Astrocyte of the hippocampus (primary cell): ENCODE measurements at regions not wholly inside any gene's neighbourhood (a gene's known extent, or its start where the extent isn't known, plus 50 kb on each side); places are given as distances from the start of the nearest gene placed in this dataset.

Experiments used
- DNase-seq: peaks from one replicate; pipeline ENCODE4 v3.0.0; 2011; ENCODE audit warnings: low read depth, low spot score

DNA sequence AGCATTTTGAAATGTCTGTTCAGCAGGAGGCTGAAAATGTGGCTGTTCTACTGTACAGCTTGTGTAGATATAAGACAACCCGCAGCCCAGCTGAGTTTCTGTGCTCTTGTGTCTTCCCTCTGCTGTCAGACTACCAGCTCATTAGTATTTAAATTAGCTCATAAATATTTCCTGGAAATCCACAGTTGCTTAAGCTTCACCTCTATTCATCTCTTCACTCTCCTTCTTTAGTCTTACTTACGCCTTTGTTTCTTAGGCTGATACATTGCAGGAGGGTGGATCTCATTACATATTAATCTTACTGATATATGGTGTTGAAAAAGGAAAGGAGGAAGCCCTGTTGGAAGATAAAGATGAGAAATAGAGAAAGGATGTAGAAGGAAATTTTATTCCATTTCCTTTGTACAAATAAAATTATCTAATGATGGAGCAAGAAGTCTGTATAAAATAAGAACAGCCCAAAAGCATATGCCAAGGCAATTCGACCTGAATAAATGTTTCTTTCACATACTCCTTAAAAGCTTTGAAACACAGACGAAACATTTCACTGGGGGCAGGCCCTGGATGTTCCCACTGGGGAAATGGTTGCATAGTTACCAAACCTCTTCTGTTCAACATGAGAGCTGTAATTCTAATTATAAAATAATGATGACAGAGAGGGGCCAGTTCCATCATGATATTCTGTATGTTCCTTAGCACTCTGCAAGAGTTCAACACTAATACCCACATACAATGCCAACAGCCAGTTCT, 111.8 kb upstream of the APC start:
- no peak for DNase-seq

DNA sequence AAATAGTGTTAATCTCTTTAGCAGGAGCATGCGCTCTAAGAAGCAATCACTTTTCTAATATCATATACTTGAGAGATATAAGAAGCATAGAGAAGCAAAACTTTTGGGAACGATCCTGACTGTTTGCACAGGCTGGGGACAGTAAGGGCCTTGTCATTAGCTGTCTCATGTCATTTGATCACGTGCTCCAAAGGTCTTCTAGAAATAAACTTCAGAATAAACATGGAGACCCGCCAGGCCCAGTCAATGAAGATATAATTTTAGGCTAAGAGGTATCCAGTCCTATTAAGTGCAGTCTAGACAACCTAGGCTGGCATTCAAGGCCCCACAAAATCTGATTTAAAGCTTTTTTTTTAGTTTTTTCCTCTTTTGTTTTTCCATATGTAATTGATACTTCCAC, 111.0 kb upstream of the APC start:
- DNase-seq, result no peak

GRCh38 chr5:112628214-112628980, 109.3 kb upstream of the APC start:
- DNase-seq, result peak; percentile 20

GRCh38 chr5:112630246-112631009, 107.3 kb upstream of the APC start:
- no peak for DNase-seq

DNA sequence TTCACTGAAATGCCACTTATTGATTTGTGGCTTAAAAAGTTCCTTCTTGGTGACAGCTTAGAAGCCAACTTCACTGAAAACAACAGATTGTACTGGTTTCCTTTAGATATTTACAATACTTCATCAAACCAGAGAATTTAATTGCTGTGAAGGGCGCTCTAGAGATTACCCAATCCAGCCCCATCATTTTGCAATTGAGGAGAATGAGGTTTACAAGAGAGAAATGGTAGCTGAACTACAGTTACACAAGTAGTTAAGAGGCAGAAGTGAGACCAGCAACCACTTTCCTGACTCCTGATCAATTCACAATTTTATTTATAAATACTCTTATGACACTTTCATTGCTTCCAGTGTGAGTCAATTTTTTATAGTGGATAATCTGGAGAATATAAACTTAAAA, 103.5 kb upstream of the APC start:
- no peak for DNase-seq

GRCh38 chr5:112634796-112635195, 102.9 kb upstream of the APC start:
- no peak for DNase-seq

DNA sequence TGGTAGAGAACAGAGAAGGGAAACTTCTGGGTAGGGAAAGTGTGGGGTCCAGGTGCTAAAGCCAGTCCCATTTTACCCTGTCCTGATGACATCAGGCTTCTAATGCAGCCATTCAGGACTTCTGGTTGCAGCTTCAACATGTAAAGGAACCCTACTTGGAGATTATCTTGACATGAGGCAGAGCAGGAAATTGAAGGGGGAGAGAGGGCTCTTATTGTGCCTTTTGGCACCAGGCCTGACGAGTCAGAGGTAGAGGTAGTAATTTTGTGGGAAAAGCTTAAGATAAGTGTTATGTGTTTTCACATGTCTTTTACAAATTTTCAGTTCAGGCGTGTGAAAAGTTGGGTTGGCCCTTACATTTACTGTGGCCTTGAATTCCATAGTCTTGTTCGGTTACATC, 102.4 kb upstream of the APC start:
- DNase-seq, result no peak

GRCh38 chr5:112635771-112636731, 101.6 kb upstream of the APC start:
- DNase-seq, result no peak

DNA sequence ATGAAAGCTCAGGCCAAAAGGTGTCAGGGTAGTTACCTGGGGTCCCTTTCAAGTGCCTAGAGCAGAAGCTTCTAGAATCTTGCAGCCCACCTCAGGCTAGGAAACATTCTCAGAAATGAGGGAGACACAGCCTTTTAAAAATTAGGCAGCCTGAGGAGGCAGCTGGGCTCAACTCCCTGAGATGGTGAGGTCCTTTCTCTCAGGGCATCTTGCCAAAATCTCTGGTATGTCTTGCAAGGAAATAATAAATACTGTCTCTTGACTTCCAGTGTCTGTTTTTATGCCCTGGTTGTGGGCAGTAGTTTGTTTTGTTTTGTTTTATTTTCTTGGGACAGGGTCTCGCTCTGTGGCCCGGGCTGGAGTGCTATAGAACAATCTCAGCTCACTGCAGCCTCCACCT, 100.9 kb upstream of the APC start:
- DNase-seq, result no peak

DNA sequence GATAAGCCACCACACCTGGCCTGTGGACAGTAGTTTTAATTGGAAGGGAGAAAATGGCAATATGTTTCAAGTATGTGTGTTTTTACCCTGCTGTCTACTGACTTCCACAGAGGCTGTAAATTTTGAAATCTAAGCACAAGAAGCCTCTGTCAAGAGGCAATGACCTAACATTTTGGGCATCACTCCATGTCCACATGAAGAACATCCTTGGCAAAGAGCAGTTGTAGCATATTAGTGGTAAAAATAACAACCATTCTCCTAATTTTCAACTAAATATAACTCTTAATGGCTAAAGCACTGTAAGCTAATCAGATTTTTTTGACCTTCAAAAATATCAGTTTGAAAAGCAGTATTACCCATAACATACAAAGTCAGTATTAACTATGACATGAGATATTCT, 100.3 kb upstream of the APC start:
- no peak for DNase-seq

GRCh38 chr5:112640546-112640945, 97.1 kb upstream of the APC start:
- no peak for DNase-seq

DNA sequence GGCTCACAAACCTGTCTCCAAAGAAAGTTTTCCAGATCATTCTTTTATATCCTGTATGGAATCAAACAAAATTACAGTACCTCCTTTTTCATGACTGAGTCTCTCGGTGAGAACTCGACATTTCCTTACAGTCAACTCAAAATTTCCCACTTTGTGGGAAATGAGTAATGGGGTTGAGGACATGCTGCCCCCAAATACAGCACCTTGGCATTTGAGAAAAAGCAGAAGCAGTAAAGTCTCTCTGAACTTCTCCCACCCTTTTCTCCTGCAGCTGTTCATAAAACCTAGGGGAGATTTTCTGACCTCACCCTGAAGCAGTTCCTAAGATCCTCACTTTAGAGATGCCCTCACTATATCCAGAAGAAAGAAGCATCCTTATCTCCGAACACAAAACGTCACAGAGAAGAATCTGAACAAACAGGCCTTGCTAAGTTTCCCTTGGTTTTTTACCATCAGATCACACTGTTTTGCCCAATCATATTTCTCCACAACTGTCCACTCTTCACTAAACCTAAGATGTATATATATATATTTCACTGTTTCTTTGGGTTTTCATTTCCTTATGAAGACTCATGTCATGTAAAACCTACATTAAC, 96.1 kb upstream of the APC start:
- DNase-seq, result no peak

DNA sequence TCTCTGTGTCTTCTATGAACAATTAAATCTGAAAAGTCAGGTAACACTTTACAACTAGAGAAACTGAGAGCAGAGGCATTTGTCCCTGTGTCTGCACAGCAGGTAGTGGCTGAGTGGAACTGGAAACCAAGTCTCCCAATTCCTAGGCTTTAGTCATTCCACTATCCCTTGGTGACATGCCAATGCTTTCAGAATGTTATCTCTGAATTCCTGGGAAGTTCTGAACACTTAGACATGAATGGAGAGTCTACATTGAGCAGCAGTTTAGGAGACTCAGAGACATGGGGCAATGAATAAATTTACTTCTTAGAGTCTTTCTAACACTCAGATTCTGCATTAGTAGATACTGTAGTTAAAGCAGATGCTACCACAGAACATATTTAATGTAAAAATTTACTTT, 94.8 kb upstream of the APC start:
- peak; percentile 55 for DNase-seq

- no peak for DNase-seq
Measured at GRCh38 chr5:112643339-112643971, 94.2 kb upstream of the APC start.

- no peak for DNase-seq
Measured at GRCh38 chr5:112646139-112646936, 91.3 kb upstream of the APC start.

DNA sequence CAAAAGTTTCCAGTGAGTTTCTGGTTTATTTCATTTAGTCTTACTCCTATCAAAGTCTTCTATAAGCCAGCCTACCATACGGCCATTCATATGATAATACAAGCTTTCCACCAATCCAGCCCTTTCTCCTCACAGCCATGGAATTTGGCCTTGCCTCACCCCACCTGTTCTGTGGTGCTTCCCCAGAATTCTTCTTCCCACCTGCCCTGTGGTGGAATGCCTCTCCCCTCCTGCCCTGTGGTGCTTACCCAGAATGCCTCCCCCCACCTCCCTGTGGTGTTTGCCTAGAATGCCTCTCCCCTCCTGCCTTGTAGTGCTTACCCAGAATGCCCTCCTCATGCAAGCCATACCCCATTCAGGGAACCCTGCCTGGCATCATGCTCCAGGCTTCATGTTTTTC, 90.3 kb upstream of the APC start:
- DNase-seq, result no peak

GRCh38 chr5:112648264-112648663, 89.4 kb upstream of the APC start:
- DNase-seq, result no peak

DNA sequence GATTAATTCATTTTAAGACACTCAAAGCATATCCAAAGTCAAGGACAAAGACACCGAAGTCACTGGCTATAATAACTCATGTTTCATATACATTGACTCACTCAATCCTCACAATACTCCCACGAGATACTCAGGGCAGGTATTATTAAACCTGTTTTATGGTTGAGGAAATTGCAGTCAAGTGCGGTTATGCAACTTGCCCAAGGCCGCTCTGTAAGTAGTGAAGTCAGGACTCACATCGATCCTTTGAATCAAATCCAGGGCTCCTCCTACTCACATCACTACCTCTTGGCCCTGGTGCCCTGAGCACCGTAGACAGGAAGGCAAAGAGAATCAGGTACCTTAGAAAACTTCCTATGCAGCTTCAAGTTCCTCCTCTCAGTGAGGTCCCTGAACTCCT, 87.8 kb upstream of the APC start:
- no peak for DNase-seq

GRCh38 chr5:112653638-112654205, 84.0 kb upstream of the APC start:
- no peak for DNase-seq
